ENCODE measurements at regions not wholly inside any gene's neighbourhood (a gene's known extent, or its start where the extent isn't known, plus 50 kb on each side); places are given as distances from the start of the nearest gene placed in this dataset.

DNA sequence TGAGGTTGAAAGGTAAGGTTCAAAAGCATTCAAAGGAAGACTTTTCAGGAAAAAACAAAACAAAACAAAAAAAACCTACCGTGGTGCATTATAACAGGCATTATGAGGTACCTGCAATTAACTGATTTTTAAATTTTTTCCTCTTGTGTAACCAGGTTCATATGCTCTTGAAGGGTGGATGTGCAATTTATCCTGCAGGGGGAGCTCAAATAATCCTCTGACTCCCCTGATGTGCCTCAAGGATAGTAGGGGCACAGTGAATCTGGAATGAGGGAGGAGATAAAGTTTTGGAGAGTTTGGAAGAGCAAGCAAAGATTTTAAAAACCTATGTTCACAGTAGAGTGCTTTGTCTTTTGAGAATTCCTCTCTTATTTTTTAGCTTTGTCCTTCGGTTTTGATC lies 1349.4 kb downstream of the CDH8 start:
- no peaks in the 10 kb centered on the region for H3K79me2 ChIP-seq (ENCODE audit: insufficient read depth, low read length)
- no peak overlapping the region for H3K4me2 ChIP-seq (ENCODE audit: low read depth, low read length)
- H3K4me1 ChIP-seq (ENCODE audit: insufficient read depth, low read length): no peaks in the 10 kb centered on the region
- peaks cover 79% of the 10 kb centered on the region for H3K9me3 ChIP-seq (ENCODE audit: low read length)
- H3K27ac ChIP-seq (ENCODE audit: extremely low read length, insufficient read depth, low read length): no peak overlapping the region
- FAIRE-seq (no peak), ATAC-seq (no peak), DNase-seq (ENCODE audit: low spot score) (no peak)
- TF ChIP-seq EEA1 (CRISPR knock-in tag; IDR thresholded peaks at IDR 0.05; ENCODE audit: borderline replicate concordance): no peak
- TF ChIP-seq, protein P1, sequence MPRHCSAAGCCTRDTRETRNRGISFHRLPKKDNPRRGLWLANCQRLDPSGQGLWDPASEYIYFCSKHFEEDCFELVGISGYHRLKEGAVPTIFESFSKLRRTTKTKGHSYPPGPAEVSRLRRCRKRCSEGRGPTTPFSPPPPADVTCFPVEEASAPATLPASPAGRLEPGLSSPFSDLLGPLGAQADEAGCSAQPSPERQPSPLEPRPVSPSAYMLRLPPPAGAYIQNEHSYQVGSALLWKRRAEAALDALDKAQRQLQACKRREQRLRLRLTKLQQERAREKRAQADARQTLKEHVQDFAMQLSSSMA (CRISPR knock-in tag; IDR thresholded peaks at IDR 0.05): no peak
- TF ChIP-seq HDAC2 (CRISPR knock-in tag; IDR thresholded peaks at IDR 0.05): no peak
- TF ChIP-seq ZNF792 (CRISPR knock-in tag; IDR thresholded peaks at IDR 0.05): no peak
- no peak for TF ChIP-seq ZNF672 (CRISPR knock-in tag; IDR thresholded peaks at IDR 0.05)
- no peak for TF ChIP-seq NONO (IDR thresholded peaks at IDR 0.05)
- no peak for TF ChIP-seq NONO (CRISPR knock-in tag; conservative IDR thresholded peaks at IDR 0.05)
- TF ChIP-seq, protein P2, sequence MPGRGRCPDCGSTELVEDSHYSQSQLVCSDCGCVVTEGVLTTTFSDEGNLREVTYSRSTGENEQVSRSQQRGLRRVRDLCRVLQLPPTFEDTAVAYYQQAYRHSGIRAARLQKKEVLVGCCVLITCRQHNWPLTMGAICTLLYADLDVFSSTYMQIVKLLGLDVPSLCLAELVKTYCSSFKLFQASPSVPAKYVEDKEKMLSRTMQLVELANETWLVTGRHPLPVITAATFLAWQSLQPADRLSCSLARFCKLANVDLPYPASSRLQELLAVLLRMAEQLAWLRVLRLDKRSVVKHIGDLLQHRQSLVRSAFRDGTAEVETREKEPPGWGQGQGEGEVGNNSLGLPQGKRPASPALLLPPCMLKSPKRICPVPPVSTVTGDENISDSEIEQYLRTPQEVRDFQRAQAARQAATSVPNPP (CRISPR knock-in tag; IDR thresholded peaks at IDR 0.05): no peak
- TF ChIP-seq ZNF749 (CRISPR knock-in tag; IDR thresholded peaks at IDR 0.05; ENCODE audit: borderline replicate concordance): no peak
- TF ChIP-seq CEBPG (CRISPR knock-in tag; IDR thresholded peaks at IDR 0.05): no peak
- TF ChIP-seq FOXC1 (CRISPR knock-in tag; IDR thresholded peaks at IDR 0.05; ENCODE audit: borderline replicate concordance): no peak
- TF ChIP-seq TBX3 (IDR thresholded peaks at IDR 0.05; ENCODE audit: borderline replicate concordance): no peak
- no peak for TF ChIP-seq SPEN (CRISPR knock-in tag; IDR thresholded peaks at IDR 0.05; ENCODE audit: low read depth)
- no peak for TF ChIP-seq U2AF2 (IDR thresholded peaks at IDR 0.05; ENCODE audit: low read depth, low read length)
- no peak for TF ChIP-seq CHD4 (IDR thresholded peaks at IDR 0.05; ENCODE audit: borderline replicate concordance, low read length)
- TF ChIP-seq BHLHE40 (IDR thresholded peaks at IDR 0.05; ENCODE audit: low read length): no peak
- no peak for TF ChIP-seq ZNF878 (CRISPR knock-in tag; IDR thresholded peaks at IDR 0.05)
- no peak for TF ChIP-seq SMAD1 (CRISPR knock-in tag; IDR thresholded peaks at IDR 0.05; ENCODE audit: borderline replicate concordance, low read depth)
- TF ChIP-seq ZSCAN29 (CRISPR knock-in tag; conservative IDR thresholded peaks at IDR 0.05): no peak
- TF ChIP-seq, protein P3, sequence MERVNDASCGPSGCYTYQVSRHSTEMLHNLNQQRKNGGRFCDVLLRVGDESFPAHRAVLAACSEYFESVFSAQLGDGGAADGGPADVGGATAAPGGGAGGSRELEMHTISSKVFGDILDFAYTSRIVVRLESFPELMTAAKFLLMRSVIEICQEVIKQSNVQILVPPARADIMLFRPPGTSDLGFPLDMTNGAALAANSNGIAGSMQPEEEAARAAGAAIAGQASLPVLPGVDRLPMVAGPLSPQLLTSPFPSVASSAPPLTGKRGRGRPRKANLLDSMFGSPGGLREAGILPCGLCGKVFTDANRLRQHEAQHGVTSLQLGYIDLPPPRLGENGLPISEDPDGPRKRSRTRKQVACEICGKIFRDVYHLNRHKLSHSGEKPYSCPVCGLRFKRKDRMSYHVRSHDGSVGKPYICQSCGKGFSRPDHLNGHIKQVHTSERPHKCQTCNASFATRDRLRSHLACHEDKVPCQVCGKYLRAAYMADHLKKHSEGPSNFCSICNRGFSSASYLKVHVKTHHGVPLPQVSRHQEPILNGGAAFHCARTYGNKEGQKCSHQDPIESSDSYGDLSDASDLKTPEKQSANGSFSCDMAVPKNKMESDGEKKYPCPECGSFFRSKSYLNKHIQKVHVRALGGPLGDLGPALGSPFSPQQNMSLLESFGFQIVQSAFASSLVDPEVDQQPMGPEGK (CRISPR knock-in tag; IDR thresholded peaks at IDR 0.05): no peak
- intact Hi-C loops (cut with micrococcal nuclease; ENCODE audit: unreplicated experiment): no loop called here
- no peaks in the 10 kb centered on the region for H4K20me1 ChIP-seq (ENCODE audit: insufficient read depth, low read length)
- no peak overlapping the region for H2AFZ ChIP-seq (ENCODE audit: low read length)
- ChIA-PET POLR2A (no interaction called here), CTCF (ENCODE audit: low intra/inter-chr PET ratio, low total read pairs) (no interaction called here)
- BruUV-seq (replicated peaks): no TSS peak
- no peaks in the 10 kb centered on the region for H3K27me3 ChIP-seq (ENCODE audit: control insufficient read depth in 1 of 2, insufficient read depth in 2 of 2, low read length in 2 of 2)
- in situ Hi-C loops (cut with HindIII; ENCODE audit: extremely low pct_ligation_motif_present, low pct_unique_long_range_greater_than_20kb): no loop called here
- no peak overlapping the region for H3K9ac ChIP-seq (ENCODE audit: insufficient read depth, low read depth, low read length)
- H3K4me3 ChIP-seq (replicated peaks in 1 of 3; ENCODE audit: insufficient read depth in 1 of 3, low read depth in 2 of 3, low read length in 3 of 3): no peak overlapping the region
- 2% methylated on average over 2 of the region's 2 CpGs for WGBS (ENCODE audit: low lambda C conversion rate)
- H3K36me3 ChIP-seq (replicated peaks in 1 of 2; ENCODE audit: control insufficient read depth in 1 of 2, insufficient read depth in 2 of 2, low read length in 2 of 2): no peaks in the 10 kb centered on the region

Data from HepG2 (cell line).